Activated CD4-positive, alpha-beta T cell treated with anti-CD3 and anti-CD28 coated beads, Interleukin-2, amount 10 ng/mL, durations not matched to agents 24 days and 14 days (primary cell): ENCODE measurements at regions not wholly inside any gene's neighbourhood (a gene's known extent, or its start where the extent isn't known, plus 50 kb on each side); places are given as distances from the start of the nearest gene placed in this dataset.

Source experiments
- DNase-seq: peaks from one replicate; pipeline ENCODE4 v3.0.0; 2022
- H3K27ac Mint-ChIP-seq: one replicate; pipeline ENCODE4 v1.8.0; 2022; ENCODE audit warnings: mild to moderate bottlenecking, mixed read lengths
- H3K27me3 Mint-ChIP-seq: one replicate; pipeline ENCODE4 v1.8.0; 2022; ENCODE audit warnings: mixed read lengths
- H3K36me3 Mint-ChIP-seq: one replicate; pipeline ENCODE4 v1.8.0; 2022; ENCODE audit warnings: low read depth, mild to moderate bottlenecking, mixed read lengths
- H3K4me1 Mint-ChIP-seq: one replicate; pipeline ENCODE4 v1.8.0; 2021; ENCODE audit warnings: mixed read lengths
- H3K4me3 Mint-ChIP-seq: one replicate; pipeline ENCODE4 v1.8.0; 2022; ENCODE audit warnings: mild to moderate bottlenecking, moderate library complexity, mixed read lengths
- H3K9me3 Mint-ChIP-seq: one replicate; pipeline ENCODE4 v1.8.0; 2021; ENCODE audit warnings: mixed read lengths
- intact Hi-C: fragments of 100-400 bp; cut with micrococcal nuclease; formaldehyde crosslinking; loops from one replicate; pipeline ENCODE4 v1.15.1; 2023

DNA sequence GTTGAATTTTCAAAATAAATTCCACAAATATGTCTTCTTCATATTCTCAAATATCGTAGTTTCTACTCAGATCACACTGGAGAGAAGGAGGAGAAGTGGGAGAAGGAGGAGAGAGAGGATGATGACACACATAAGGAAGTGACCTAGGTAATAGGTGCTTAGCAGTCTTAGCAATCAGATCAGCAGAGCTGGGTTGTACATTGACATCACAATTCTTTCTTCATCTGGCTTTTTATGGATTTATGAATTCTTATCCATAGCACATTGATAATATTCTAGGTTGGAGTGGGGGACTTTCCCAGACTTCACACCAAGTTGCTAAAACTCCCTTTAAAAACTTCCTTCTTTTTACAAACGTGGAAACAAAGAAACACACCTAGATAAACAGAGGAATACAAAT, 86.9 kb downstream of the FGF9 start:
- Mint-ChIP-seq H3K9me3 (no peaks in the 10 kb centered on the region), H3K27ac (no peak overlapping the region), H3K4me3 (no peak overlapping the region), H3K4me1 (no peaks in the 10 kb centered on the region), H3K36me3 (no peaks in the 10 kb centered on the region), H3K27me3 (no peaks in the 10 kb centered on the region)
- DNase-seq = no peak
- intact Hi-C loops = no loop called here

DNA sequence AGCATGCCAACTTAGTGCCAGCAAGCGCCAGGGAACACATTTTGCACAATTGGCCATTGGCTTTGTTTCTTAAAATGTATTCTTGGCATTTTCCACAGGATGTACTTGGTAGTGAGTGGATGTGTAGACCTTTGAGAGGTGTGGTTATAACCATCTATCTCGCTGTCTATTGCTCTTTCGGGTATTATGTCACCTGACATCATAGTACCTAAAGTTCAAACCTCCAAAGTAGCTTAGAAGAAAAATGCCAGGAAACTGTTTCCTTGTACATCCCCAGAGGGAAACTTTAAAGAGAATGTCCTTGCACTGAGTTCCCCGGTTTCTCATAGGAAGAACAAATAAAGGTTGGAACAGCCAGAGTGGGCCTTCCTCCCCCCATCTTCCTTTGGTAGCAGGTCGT, 87.6 kb downstream of the FGF9 start:
- no peaks in the 10 kb centered on the region for H3K36me3 Mint-ChIP-seq
- DNase-seq = no peak
- no peaks in the 10 kb centered on the region for H3K27me3 Mint-ChIP-seq
- intact Hi-C loops = no loop called here
- H3K4me1 Mint-ChIP-seq = no peaks in the 10 kb centered on the region
- no peak overlapping the region for H3K27ac Mint-ChIP-seq
- no peaks in the 10 kb centered on the region for H3K9me3 Mint-ChIP-seq
- no peak overlapping the region for H3K4me3 Mint-ChIP-seq

DNA sequence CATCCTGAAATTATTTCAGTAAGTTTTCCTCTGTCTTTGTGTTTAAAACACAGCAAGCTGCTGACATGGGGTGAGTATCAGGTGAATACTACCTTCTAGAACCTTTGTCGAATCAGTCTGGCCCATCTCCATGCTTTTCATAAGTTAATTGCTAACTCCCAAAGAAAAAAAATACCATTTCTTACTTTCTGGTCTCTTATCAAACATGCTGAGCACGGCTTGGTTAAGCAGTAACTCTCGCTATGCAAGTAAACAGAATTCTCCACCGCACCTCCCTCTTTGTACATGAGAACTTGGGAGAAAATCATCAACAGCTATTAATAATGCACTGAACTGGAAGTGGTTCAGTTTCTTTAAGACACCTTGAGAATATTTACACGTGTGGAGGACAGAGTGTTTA, 88.6 kb downstream of the FGF9 start:
- Mint-ChIP-seq H3K4me3 (no peak overlapping the region), H3K9me3 (no peaks in the 10 kb centered on the region), H3K27ac (no peak overlapping the region), H3K36me3 (no peaks in the 10 kb centered on the region), H3K27me3 (no peaks in the 10 kb centered on the region), H3K4me1 (no peaks in the 10 kb centered on the region)
- DNase-seq = no peak
- intact Hi-C loops = no loop called here

DNA sequence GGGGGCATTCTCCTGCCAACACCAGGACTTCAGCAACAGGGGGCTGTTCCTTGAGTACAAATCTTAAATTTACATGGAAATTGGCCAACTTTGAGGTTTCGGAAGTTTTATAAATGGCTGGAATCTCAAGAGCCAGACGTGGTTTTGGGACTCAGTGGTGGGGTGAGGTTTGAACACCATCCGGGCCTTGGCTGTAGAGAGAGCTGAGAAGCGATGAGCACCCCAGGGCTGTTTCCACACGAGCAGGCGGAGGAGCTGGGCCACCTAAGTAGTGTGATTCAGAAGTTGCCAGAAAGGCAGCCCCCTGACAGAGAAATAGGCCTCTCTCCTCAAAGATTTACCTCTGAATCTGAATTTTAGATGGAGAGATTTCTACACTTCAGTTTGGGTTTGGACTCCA, 89.0 kb downstream of the FGF9 start:
- no peak for DNase-seq
- H3K27me3 Mint-ChIP-seq = no peaks in the 10 kb centered on the region
- no peaks in the 10 kb centered on the region for H3K36me3 Mint-ChIP-seq
- no peak overlapping the region for H3K4me3 Mint-ChIP-seq
- no peak overlapping the region for H3K27ac Mint-ChIP-seq
- H3K9me3 Mint-ChIP-seq = no peaks in the 10 kb centered on the region
- H3K4me1 Mint-ChIP-seq = no peaks in the 10 kb centered on the region
- intact Hi-C loops = no loop called here

DNA sequence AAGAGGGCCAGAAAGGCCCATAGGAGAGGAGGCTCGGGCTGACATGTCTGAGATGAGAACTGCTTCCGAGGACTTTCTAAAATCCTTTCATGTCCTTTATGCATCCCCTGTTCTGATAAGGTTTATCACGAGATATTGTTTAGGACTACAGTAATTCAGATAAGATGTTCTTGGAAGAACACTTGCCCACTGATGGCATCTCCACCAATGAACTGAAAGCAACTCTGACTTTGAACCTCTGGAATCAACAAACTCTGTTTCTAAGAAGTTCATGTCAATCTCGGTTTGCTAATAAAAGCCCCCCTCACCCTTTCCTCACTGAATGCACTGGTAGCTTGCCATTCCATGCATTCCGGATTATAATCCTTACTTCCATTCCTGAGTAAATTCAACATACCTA, 90.9 kb downstream of the FGF9 start:
- no peak overlapping the region for H3K27ac Mint-ChIP-seq
- no peak for DNase-seq
- H3K4me1 Mint-ChIP-seq = no peaks in the 10 kb centered on the region
- H3K4me3 Mint-ChIP-seq = no peak overlapping the region
- no peaks in the 10 kb centered on the region for H3K9me3 Mint-ChIP-seq
- H3K27me3 Mint-ChIP-seq = peaks cover 2% of the 10 kb centered on the region
- no peaks in the 10 kb centered on the region for H3K36me3 Mint-ChIP-seq
- intact Hi-C loops = no loop called here

DNA sequence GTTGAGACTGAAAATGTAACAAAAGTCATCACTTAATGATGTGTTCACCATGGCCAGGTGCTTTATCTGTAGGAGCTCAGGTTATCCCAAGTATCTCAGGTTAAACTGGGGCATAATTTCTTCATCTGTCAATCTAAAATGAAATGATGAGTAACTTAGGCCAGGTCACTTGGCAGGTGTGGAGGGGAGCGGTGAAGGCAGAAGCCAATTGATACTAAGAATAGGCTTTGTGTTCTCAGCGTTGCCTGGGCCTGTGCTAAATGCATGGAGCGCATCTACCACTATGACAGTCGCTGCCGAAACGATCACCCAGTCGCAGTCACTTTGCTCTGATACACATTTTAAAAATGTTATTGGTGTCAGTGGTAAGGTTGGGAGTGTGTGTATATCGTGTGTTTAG, 91.6 kb downstream of the FGF9 start:
- Mint-ChIP-seq H3K4me3 (no peak overlapping the region), H3K9me3 (no peaks in the 10 kb centered on the region), H3K36me3 (no peaks in the 10 kb centered on the region), H3K27me3 (peaks cover 2% of the 10 kb centered on the region), H3K27ac (no peak overlapping the region), H3K4me1 (no peaks in the 10 kb centered on the region)
- intact Hi-C loops = no loop called here
- no peak for DNase-seq

DNA sequence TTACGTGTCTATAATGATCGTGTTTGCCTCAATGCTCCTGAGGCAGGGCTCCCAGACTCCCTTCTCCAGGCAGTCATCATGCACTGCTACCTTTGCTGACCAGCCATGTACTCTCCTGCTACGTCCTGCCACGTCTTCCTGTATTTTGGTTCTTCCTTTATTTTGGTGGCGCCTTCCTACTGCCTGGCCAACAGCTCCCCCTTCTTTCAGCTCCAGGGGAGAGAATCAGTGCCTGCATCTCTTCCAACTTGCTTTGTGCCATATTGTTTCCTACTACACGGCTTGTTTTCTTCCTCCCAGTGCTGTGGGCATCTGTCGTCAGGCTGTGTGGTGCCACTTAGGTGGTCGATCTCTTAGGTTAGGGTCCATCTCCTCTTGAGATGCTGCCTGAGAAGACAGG, 96.2 kb downstream of the FGF9 start:
- Mint-ChIP-seq H3K27ac (no peak overlapping the region), H3K36me3 (no peaks in the 10 kb centered on the region), H3K4me1 (no peaks in the 10 kb centered on the region), H3K4me3 (no peak overlapping the region), H3K27me3 (peaks cover 5% of the 10 kb centered on the region), H3K9me3 (peaks cover 8% of the 10 kb centered on the region)
- no peak for DNase-seq
- intact Hi-C loops = no loop called here

DNA sequence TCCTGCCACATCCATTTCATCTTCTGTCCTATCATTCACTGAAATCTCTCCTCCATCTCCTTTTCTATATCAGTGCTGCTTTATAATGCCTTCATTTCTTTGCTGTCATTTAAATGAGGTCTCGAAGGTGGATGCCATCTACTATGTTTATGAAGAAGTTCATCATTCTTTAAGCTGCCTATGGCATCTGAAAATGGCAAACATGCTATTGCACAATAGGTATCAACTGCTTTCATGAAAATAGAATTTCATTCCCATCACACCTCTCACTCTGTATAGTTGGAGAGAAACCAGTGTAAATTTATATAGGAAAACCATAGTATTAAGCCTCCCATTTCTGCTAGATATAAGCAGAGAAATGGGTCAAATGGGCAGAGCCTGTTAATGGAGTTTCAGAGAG, 100.2 kb downstream of the FGF9 start:
- H3K36me3 Mint-ChIP-seq = no peaks in the 10 kb centered on the region
- peaks cover 3% of the 10 kb centered on the region for H3K27me3 Mint-ChIP-seq
- peaks cover 8% of the 10 kb centered on the region for H3K9me3 Mint-ChIP-seq
- no peak overlapping the region for H3K27ac Mint-ChIP-seq
- no peaks in the 10 kb centered on the region for H3K4me1 Mint-ChIP-seq
- H3K4me3 Mint-ChIP-seq = no peak overlapping the region
- intact Hi-C loops = no loop called here
- DNase-seq = no peak

DNA sequence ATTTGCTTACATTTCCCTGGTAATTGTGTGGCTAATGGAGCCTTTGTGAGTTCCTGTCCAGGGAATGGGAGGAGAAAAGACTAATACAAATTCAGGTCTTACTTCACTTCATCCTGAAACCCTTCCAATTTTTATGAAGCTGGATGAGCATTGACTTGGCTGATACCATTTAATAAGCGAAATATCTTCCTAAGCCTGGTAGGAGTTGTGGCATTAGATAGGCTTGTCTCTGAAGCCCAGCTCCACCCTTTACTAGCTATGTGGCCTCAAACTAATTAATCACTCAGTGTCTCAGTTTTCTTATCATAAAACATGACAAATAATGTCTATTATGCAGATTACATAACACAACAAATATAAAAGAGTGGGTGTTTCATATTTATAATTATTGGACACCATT, 106.3 kb downstream of the FGF9 start:
- no peak for DNase-seq

DNA sequence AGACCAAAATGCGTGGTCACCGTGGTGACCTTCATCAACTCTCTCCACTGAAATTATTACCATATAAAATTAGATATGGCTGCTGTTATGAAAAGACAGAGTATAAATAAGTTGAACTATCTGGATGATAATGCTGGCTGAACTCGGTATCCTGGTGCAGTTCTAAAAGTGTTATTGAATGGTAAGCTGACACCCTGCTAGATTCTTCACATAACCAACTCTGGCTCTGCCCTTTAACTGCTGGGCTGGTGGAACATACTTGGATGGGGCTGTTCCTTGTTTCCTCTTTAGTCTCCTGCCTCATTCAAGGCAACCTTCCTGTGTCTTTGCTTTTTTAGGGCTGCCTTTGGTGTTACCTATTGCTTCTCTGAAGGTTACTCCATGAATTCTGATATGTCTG, 106.9 kb downstream of the FGF9 start:
- Mint-ChIP-seq H3K4me3 (no peak overlapping the region), H3K4me1 (no peaks in the 10 kb centered on the region)
- intact Hi-C loops = no loop called here

More for the DNA sequence above, 106.3 kb downstream of the FGF9 start:
- Mint-ChIP-seq H3K36me3 (no peaks in the 10 kb centered on the region), H3K9me3 (peaks cover 3% of the 10 kb centered on the region), H3K4me1 (no peaks in the 10 kb centered on the region), H3K4me3 (no peak overlapping the region), H3K27ac (no peak overlapping the region), H3K27me3 (peaks cover 2% of the 10 kb centered on the region)
- intact Hi-C loops = no loop called here

DNA sequence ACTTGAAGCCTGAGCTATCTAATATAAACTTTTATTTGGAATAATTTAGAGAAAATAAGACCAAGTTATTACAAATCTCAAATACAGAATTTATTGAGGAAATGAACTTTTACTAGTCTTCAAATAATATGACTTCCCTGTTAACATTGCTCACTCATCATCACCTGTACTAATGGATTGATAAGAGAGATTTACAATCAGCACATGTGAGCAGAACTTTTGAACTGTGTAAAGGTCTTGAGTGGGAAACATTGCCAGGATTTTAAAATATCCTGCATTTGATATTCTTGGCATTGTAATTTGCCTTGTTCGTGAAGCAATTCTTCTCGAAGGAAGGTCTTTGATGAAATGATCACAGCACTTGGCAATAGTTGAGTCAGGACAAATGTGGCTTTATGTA, 111.9 kb downstream of the FGF9 start:
- Mint-ChIP-seq H3K27me3 (peaks cover 2% of the 10 kb centered on the region), H3K4me1 (no peaks in the 10 kb centered on the region), H3K36me3 (no peaks in the 10 kb centered on the region), H3K9me3 (peaks cover 3% of the 10 kb centered on the region), H3K27ac (no peak overlapping the region), H3K4me3 (no peak overlapping the region)
- DNase-seq = no peak
- intact Hi-C loops = no loop called here

More for the DNA sequence above, 106.9 kb downstream of the FGF9 start:
- H3K27me3 Mint-ChIP-seq = peaks cover 2% of the 10 kb centered on the region
- H3K36me3 Mint-ChIP-seq = no peaks in the 10 kb centered on the region
- DNase-seq = no peak
- H3K9me3 Mint-ChIP-seq = peaks cover 3% of the 10 kb centered on the region
- H3K27ac Mint-ChIP-seq = no peak overlapping the region

DNA sequence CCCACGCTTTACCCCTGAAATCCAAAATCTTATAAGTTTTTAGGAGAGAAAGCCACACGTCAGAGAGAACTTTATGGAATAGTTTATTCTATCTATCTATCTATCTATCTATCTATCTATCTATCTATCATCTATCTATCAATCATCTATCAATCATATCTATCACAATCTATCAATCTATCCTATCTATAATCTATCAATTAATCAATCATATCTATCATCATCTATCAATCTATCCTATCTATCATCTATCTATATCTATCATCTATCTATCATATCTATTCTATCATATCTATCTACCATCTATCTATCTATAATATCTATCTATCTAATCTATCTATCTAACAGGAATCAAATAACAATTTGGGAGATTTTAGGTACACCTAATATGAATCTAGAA, 115.1 kb downstream of the FGF9 start:
- H3K4me3 Mint-ChIP-seq = no peak overlapping the region
- H3K9me3 Mint-ChIP-seq = no peaks in the 10 kb centered on the region
- no peaks in the 10 kb centered on the region for H3K4me1 Mint-ChIP-seq
- no peaks in the 10 kb centered on the region for H3K36me3 Mint-ChIP-seq
- no peaks in the 10 kb centered on the region for H3K27me3 Mint-ChIP-seq
- H3K27ac Mint-ChIP-seq = no peak overlapping the region
- DNase-seq = no peak
- intact Hi-C loops = no loop called here

DNA sequence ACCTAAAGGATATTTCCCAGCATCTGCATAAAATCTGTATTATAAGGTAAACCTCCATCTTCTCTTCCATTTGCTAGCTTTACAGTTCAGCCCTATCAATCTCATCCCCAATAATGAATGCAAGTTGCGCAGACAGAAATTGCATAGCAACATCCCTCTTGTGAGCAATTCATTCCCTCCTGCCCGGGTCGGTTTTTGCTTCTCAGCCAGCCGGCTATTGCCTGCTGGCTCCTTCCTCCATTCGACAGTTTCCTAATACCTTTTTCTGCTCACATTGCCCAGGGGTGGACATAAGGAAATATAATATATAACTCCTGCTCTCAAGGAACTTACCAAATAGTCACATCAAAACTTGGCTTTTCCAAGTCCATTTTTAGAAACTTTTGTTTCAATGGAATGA, 125.2 kb downstream of the FGF9 start:
- intact Hi-C loops = no loop called here
- Mint-ChIP-seq H3K36me3 (no peaks in the 10 kb centered on the region), H3K27me3 (no peaks in the 10 kb centered on the region), H3K27ac (no peak overlapping the region), H3K4me1 (no peaks in the 10 kb centered on the region), H3K9me3 (no peaks in the 10 kb centered on the region), H3K4me3 (no peak overlapping the region)
- no peak for DNase-seq

DNA sequence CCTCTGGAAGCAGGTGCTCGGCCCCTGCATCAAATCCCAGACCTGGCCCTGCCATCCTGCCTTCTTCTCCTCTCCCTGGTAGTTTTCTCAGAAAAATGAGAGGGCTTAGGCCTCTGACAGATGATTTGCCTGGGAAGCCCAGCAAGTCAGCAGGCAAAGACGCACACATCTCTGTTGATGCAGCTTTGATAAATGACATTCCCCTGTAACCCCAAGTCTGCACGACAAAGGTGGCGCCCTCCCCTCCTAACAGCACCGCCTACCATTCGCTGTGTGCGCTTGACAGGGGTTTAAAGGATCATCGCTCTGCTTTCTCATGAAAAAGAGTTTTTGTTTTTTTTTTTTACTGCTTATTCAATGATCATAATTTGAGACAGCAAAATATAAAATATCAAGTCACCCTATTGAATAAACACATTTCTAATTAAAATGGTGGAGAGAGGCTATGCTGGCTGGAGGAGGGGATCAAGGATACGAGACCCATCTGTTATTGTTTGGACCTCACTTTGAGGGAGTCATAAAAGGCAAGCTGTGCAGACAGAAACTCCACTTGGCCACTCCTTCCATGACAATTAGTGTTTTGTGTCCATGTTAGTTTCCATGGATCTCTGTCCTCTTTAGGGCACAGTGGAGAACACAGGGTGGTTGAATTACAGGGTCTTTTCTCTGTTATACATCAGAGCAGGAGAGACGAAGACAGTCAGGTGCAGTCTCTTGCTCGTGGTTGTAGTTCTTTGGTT, 126.1 kb downstream of the FGF9 start:
- Mint-ChIP-seq H3K36me3 (no peaks in the 10 kb centered on the region), H3K4me1 (no peaks in the 10 kb centered on the region)
- intact Hi-C loops = no loop called here

DNA sequence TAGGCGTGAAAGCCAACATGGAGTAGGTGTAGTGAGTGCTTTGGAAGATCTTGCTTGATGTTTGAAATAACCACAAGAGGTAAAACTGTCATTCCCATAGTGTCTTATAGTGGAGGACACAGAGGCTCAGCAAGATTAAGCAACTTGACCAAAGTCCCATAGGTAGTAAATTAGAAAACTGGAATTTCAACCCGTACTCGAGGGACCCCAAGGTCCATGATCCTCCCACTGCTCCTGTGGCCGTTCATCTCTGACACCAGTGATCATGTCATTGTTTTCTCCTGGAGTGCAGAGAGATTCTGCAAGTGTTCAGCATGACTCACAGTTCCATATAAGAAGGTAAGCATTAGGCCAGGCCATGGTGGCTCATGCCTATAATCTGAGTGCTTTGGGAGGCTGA, 126.9 kb downstream of the FGF9 start:
- DNase-seq = no peak
- Mint-ChIP-seq H3K27me3 (no peaks in the 10 kb centered on the region), H3K36me3 (no peaks in the 10 kb centered on the region), H3K9me3 (no peaks in the 10 kb centered on the region), H3K27ac (no peak overlapping the region), H3K4me3 (no peak overlapping the region), H3K4me1 (no peaks in the 10 kb centered on the region)
- intact Hi-C loops = no loop called here

More for the DNA sequence above, 126.1 kb downstream of the FGF9 start:
- no peak for DNase-seq
- Mint-ChIP-seq H3K4me3 (no peak overlapping the region), H3K27ac (no peak overlapping the region), H3K27me3 (no peaks in the 10 kb centered on the region), H3K9me3 (no peaks in the 10 kb centered on the region)
